GM10266 (cell line): ENCODE measurements at regions not wholly inside any gene's neighbourhood (a gene's known extent, or its start where the extent isn't known, plus 50 kb on each side); places are given as distances from the start of the nearest gene placed in this dataset.

Experiments used
- DNase-seq: peaks from one replicate; pipeline ENCODE4 v3.0.0; 2012; ENCODE audit errors: extremely low spot score
- TF ChIP-seq, protein P1 (sequence below): IDR thresholded peaks from 2 replicates; pipeline ENCODE4 v1.5.1; 2012; ENCODE audit warnings: mild to moderate bottlenecking, low read depth; ENCODE audit not compliant: control insufficient read depth, insufficient read depth; ENCODE audit errors: missing control alignments

- DNase-seq: no peak
- TF ChIP-seq, protein P1, sequence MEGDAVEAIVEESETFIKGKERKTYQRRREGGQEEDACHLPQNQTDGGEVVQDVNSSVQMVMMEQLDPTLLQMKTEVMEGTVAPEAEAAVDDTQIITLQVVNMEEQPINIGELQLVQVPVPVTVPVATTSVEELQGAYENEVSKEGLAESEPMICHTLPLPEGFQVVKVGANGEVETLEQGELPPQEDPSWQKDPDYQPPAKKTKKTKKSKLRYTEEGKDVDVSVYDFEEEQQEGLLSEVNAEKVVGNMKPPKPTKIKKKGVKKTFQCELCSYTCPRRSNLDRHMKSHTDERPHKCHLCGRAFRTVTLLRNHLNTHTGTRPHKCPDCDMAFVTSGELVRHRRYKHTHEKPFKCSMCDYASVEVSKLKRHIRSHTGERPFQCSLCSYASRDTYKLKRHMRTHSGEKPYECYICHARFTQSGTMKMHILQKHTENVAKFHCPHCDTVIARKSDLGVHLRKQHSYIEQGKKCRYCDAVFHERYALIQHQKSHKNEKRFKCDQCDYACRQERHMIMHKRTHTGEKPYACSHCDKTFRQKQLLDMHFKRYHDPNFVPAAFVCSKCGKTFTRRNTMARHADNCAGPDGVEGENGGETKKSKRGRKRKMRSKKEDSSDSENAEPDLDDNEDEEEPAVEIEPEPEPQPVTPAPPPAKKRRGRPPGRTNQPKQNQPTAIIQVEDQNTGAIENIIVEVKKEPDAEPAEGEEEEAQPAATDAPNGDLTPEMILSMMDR: no peak
These were observed 318.5 kb upstream of the UMPS start for GRCh38 chr3:124411728-124412127.

DNA sequence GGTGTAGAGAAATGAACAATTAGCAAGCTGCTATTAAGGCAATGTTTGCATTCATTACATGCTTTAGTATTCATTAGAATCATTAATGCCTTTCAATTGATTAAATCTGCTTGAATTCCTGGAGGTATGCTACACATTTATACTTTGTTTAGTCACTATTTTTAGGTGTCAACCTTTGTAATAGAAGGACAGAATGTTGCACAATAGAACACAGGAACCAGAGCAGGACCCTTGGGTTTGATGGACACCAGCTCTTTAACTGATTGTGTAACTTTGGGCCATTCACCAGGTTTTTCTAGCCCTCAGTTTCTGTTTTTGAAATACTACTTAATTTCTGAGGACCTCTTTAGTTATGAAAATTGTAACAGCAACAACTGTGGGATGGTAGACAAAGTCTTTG, 317.6 kb upstream of the UMPS start:
- no peak for DNase-seq
- TF ChIP-seq, protein P1: no peak

DNA sequence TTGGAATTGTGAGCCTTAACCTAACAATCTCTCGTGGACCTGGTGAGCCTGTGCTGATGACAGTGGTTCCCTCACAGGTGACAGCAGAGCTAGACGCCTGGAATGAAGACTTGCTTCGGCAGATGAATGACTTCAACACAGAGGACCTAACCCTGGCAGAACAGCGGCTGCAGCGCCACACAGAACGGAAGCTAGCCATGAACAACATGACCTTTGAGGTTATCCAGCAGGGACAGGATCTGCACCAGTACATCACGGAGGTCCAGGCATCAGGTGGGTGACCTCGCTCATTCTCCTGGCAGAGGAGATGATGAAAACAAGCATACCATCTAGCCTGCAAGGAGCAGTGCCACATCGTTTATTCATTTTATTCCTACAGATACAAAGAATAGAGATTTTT, 316.9 kb upstream of the UMPS start:
- no peak for DNase-seq
- TF ChIP-seq, protein P1: no peak

GRCh38 chr3:124413989-124414598, 316.2 kb upstream of the UMPS start:
- DNase-seq: no peak
- TF ChIP-seq, protein P1: no peak

DNA sequence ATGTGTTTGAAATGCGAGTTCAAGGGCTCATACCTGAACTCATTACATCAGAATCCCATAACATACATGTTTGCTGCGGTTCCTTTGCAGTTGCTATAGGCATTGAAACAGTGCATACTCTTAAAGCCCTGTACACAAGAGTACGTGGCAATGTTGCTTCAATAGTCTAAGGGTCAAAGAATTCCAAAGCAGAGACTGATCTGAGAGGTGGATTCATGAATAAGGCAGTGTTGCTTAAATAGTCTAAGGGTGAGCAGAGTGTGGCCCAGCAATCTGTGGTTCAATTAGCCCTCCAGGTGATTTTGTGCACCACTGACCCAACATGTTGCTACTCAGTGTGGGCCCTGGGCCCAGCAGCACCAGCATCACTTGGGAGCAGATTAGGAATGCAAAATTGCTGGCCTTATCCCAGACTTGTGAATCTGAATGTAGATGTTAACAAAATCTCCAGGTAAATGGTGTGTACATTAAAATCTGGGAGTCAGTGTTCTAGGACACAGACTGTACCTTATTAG, 314.7 kb upstream of the UMPS start:
- TF ChIP-seq, protein P1: no peak
- no peak for DNase-seq

DNA sequence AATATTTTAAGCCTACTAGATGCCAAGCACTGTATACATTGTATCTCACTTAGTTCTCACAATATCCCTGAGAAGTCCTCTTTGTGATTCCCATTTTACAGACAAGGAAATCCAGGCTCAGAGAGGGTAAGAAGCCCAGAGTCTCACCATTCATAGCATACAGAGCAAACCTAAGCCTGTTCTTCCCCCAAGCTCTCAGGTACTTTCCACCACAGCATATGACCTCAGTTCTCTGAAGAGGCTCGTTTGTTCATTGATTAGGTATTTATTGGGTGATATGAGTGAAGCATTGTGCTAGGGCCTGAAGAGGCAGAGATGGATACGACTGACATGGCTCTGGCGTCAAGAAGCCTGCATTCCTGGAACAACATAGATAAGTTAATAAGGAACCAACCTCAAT, 310.9 kb upstream of the UMPS start:
- TF ChIP-seq, protein P1: no peak
- no peak for DNase-seq

GRCh38 chr3:124420392-124420791, 309.9 kb upstream of the UMPS start:
- TF ChIP-seq, protein P1: no peak

More at GRCh38 chr3:124420392-124420791, 309.9 kb upstream of the UMPS start:
- no peak for DNase-seq
